ENCODE measurements at regions not wholly inside any gene's neighbourhood (a gene's known extent, or its start where the extent isn't known, plus 50 kb on each side); places are given as distances from the start of the nearest gene placed in this dataset.

DNA sequence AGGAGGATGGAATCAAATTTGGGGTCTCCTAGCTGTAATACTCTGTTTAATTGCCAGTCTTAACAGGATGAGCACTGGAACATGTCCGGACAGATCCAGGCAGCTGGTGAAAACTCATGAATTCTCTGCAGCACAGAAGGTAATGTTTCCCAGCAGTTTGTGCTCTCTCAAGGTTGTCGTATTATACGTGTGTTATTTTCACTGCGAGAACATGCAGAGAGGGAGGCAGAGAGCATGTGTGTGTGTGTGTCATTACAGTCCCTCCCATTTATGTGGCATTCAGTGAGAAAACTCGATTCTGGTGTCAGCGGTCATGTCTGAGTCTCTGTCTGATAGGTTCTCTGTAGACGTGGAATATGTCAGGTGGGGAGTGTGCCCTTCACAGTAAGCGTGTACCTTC, 150.2 kb upstream of the POU3F3 start:
- WGBS (ENCODE audit: missing lambda C conversion rate), result 52% methylated on average over 8 of the region's 8 CpGs
- DNase-seq (ENCODE audit: low read depth in 1 of 2, low spot score in 1 of 2) (no peak), ATAC-seq (no peak), FAIRE-seq (no peak)
- Histone ChIP-seq H3K4me2 (no peak overlapping the region), H3K4me1 (no peaks in the 10 kb centered on the region), H3K9me3 (no peaks in the 10 kb centered on the region), H3K4me3 (no peak overlapping the region), H3K27ac (no peak overlapping the region)
- POLR2A ChIA-PET, result no interaction called here
- CTCF ChIA-PET, result interaction anchor here (0.7 kb wide), 1 partner anchor 170 kb away, joined by 3 read pairs; no protein-coding TSS in a partner anchor
- no peak for TF ChIP-seq JUN (IDR thresholded peaks at IDR 0.05)
- TF ChIP-seq, protein P1, sequence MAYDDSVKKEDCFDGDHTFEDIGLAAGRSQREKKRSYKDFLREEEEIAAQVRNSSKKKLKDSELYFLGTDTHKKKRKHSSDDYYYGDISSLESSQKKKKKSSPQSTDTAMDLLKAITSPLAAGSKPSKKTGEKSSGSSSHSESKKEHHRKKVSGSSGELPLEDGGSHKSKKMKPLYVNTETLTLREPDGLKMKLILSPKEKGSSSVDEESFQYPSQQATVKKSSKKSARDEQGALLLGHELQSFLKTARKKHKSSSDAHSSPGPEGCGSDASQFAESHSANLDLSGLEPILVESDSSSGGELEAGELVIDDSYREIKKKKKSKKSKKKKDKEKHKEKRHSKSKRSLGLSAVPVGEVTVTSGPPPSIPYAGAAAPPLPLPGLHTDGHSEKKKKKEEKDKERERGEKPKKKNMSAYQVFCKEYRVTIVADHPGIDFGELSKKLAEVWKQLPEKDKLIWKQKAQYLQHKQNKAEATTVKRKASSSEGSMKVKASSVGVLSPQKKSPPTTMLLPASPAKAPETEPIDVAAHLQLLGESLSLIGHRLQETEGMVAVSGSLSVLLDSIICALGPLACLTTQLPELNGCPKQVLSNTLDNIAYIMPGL (CRISPR knock-in tag; IDR thresholded peaks at IDR 0.05; ENCODE audit: borderline replicate concordance), result no peak
- no peak for TF ChIP-seq SMC3 (IDR thresholded peaks at IDR 0.05)
- TF ChIP-seq, protein P2, sequence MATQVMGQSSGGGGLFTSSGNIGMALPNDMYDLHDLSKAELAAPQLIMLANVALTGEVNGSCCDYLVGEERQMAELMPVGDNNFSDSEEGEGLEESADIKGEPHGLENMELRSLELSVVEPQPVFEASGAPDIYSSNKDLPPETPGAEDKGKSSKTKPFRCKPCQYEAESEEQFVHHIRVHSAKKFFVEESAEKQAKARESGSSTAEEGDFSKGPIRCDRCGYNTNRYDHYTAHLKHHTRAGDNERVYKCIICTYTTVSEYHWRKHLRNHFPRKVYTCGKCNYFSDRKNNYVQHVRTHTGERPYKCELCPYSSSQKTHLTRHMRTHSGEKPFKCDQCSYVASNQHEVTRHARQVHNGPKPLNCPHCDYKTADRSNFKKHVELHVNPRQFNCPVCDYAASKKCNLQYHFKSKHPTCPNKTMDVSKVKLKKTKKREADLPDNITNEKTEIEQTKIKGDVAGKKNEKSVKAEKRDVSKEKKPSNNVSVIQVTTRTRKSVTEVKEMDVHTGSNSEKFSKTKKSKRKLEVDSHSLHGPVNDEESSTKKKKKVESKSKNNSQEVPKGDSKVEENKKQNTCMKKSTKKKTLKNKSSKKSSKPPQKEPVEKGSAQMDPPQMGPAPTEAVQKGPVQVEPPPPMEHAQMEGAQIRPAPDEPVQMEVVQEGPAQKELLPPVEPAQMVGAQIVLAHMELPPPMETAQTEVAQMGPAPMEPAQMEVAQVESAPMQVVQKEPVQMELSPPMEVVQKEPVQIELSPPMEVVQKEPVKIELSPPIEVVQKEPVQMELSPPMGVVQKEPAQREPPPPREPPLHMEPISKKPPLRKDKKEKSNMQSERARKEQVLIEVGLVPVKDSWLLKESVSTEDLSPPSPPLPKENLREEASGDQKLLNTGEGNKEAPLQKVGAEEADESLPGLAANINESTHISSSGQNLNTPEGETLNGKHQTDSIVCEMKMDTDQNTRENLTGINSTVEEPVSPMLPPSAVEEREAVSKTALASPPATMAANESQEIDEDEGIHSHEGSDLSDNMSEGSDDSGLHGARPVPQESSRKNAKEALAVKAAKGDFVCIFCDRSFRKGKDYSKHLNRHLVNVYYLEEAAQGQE (IDR thresholded peaks at IDR 0.05), result no peak
- TF ChIP-seq FOXS1 (CRISPR knock-in tag; IDR thresholded peaks at IDR 0.05), result no peak
- TF ChIP-seq FOSL2 (IDR thresholded peaks at IDR 0.05), result no peak
- no peak for TF ChIP-seq FOSL2 (CRISPR knock-in tag; IDR thresholded peaks at IDR 0.05)
- no peak for TF ChIP-seq RCOR1 (IDR thresholded peaks at IDR 0.05; ENCODE audit: low read depth, low read length)

DNA sequence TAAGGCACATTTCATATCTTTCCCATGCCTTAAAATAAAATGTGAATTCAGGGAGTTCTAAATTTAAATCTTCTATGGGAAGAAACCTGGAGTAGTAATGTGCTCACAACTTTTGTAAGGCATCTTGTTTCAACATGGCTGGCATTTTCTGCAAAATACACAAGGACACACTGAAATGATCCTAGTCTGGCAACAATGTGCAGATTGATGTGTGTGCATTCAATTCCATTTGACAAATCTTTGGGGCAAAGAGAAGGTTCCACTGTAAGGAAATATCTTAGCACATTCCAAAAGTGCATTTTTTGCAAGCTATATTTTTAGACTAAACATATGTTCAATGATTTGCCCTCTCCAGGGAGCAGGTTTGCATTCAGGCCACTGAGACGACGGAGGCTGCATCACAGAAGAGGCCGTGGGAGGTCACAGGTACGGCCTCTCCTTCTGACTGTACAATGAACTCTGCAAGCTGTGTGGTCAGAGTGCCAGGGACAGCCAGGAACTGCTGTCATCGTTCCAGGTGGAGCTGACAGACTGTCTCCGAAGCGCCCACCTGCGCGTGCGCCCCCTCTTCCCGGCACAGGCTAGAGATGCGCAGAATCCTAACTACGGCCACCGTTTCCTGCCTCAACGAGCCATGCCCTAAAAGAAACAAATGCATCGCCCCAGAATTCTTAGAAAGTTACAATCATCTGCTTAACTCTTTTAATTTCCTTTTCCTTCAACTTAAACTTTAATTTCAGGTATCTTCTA, 149.2 kb upstream of the POU3F3 start:
- no peak for DNase-seq (ENCODE audit: low read depth in 1 of 2, low spot score in 1 of 2)
- Histone ChIP-seq H3K4me2 (no peak overlapping the region), H3K9me3 (no peaks in the 10 kb centered on the region), H3K4me1 (no peaks in the 10 kb centered on the region), H3K27ac (no peak overlapping the region), H3K4me3 (no peak overlapping the region)
- ChIA-PET CTCF (no interaction called here), POLR2A (no interaction called here)
- TF ChIP-seq MAFK (IDR thresholded peaks at IDR 0.05; ENCODE audit: partially characterized antibody) (no peak), JUNB (IDR thresholded peaks at IDR 0.05) (no peak), CHD2 (IDR thresholded peaks at IDR 0.05; ENCODE audit: low read length, partially characterized antibody) (no peak), JUN (IDR thresholded peaks at IDR 0.05) (no peak), NFE2L2 (conservative IDR thresholded peaks at IDR 0.05; ENCODE audit: low read length) (no peak), ZSCAN20 (CRISPR knock-in tag; IDR thresholded peaks at IDR 0.05) (no peak), FOSB (CRISPR knock-in tag; IDR thresholded peaks at IDR 0.05) (no peak), RAD21 (conservative IDR thresholded peaks at IDR 0.05 in 1 of 2, IDR thresholded peaks at IDR 0.05 in 1 of 2) (no peak), MAZ (IDR thresholded peaks at IDR 0.05; ENCODE audit: borderline replicate concordance, low read depth, low read length) (no peak), TFCP2L1 (CRISPR knock-in tag; IDR thresholded peaks at IDR 0.05) (no peak), KDM5A (IDR thresholded peaks at IDR 0.05) (no peak), EHMT2 (IDR thresholded peaks at IDR 0.05; ENCODE audit: low read depth) (no peak)
- TF ChIP-seq, protein P3, sequence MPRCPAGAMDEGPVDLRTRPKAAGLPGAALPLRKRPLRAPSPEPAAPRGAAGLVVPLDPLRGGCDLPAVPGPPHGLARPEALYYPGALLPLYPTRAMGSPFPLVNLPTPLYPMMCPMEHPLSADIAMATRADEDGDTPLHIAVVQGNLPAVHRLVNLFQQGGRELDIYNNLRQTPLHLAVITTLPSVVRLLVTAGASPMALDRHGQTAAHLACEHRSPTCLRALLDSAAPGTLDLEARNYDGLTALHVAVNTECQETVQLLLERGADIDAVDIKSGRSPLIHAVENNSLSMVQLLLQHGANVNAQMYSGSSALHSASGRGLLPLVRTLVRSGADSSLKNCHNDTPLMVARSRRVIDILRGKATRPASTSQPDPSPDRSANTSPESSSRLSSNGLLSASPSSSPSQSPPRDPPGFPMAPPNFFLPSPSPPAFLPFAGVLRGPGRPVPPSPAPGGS (IDR thresholded peaks at IDR 0.05), result no peak
- TF ChIP-seq, protein P1 (CRISPR knock-in tag; IDR thresholded peaks at IDR 0.05; ENCODE audit: borderline replicate concordance), result no peak
- TF ChIP-seq, protein P4, sequence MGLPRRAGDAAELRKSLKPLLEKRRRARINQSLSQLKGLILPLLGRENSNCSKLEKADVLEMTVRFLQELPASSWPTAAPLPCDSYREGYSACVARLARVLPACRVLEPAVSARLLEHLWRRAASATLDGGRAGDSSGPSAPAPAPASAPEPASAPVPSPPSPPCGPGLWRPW (IDR thresholded peaks at IDR 0.05), result no peak
- 71% methylated on average over 16 of the region's 16 CpGs for WGBS (ENCODE audit: missing lambda C conversion rate)
- FAIRE-seq, result no peak
- no peak for ATAC-seq
